ENCODE measurements at regions not wholly inside any gene's neighbourhood (a gene's known extent, or its start where the extent isn't known, plus 50 kb on each side); places are given as distances from the start of the nearest gene placed in this dataset.

DNA sequence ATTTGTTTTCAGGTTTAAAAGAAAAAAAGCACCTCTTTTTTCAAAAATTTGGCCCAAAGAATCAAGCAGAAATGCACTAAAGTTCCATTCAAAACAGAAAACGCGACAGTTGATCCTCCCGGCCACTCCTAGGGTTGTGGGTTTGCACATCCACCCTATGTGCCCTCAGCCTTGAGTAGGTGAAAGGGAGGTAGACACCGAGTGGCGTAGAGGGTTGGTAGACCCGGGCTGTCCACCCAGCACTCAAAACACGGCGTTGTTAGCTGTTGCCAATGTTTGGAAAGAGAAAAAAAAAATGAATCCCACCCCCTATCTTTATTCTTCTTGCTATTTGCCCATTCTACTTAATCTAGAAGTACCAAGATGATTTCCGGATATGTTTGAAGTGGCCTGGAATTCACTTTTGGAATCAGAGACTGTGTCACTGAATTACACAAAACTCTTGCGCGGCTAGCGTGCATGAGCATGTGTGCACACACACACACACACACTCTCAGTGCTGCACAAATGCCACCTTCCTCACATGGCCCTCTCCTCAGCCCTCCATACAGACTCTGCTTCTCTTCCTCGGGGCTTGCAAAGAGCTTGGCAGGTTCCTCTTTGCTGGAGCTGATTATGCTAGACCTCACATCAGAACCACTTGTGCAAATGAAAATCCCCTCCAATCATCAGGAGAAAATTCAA lies 110.2 kb upstream of the HAND1 start:
- no peak for DNase-seq (ENCODE audit: low spot score)

DNA sequence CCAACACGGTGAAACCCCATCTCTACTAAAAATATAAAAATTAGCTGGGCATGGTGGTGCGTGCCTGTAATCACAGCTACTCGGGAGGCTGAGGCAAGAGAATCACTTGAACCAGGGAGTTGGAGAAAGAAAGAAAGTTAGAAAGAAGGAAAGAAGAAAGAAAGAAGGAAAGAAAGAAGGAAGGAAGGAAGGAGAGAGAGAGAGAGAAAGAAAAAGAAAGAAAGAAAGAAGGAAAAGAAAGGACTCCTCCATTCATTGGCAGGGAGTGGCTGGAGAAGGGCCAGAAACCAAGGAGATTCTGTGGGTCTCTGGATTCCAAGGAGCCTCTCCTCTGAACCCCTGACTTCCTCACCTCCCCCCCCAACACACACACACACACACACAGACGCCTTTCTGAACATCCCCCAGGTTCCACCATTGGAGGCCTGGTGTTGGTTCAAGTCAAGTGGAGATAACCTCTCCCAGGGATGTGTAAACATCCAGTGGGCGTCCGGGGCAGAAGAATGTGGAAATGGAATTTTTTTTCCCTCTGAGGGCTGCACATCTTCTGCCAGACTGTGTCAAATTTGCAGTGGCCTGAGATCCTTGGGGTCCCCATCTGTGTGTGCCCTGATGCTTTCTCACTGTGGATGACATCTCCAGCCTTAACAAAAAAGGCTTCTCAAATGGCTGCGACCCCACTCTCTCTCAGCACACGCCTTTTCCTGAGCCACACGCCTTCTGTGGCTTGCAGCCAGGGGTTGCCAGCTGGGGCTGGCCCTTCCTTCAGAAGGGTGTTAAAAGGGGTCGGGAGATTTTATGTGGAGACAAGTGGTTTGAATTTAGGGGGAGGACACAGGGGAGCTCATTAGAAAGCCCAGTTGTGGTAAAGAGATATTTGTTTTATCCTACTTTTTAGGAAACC lies 109.3 kb upstream of the HAND1 start:
- no peak for DNase-seq (ENCODE audit: low spot score)

DNA sequence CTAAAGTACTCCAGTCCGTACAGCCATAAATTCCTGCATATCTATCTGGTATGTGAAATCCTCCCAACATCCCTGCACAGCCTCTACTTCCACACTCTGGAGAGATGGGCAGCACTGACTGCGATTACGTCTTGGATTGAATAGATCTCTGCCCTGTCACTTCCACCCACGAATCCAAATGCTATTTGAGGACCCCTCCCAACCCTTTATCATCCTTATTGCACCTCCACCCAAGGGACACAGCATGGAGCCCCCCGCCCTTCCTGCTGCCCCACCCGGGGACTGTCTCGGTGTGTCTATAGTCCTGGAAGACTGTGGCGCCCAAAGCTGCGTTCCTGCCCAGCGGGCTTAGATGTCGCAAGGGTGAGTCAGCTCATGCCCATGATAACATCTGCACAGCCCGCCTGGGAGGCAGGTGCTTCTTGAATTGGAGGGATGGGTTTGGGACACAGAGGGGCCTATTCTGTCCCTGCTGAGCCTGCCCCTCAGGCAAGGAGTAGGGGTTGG lies 105.7 kb upstream of the HAND1 start:
- DNase-seq (ENCODE audit: low spot score): no peak

DNA sequence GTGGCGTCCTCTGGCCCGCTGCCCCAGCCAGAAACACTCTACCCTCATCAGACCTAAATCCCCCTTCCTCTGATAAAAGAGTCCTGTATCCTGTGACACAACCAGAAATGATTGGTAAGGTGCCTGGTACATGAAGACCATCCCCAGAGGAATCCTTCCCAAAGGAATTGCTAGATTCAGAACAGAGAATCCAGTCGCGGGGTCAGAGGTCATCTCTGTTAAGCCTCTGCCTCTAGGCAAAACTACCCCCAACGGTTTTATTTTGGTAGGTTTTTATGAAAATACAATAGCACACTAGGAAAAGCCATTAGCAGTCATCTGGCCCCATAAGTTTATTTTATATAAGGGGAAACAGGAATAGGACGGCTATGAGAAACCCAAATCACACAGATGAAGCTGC lies 102.4 kb upstream of the HAND1 start:
- no peak for DNase-seq (ENCODE audit: low spot score)

DNA sequence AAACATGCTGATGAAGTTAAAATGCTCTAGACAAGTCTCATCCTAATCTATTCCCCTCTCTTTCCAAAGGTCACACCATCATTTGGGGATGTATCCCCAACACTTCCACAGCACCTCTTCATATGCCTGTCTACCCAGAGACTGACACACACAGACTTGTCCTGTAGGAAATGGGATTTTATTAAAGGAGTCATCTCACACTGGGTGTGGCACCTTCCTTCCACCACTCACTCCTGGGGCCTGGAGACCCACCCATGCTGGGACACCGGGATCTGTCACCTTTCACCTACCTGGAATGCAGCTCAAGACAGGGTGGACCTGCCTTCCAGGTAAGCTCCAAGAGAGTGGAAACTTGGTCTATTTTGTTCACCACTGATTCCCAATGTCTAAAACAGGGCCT lies 99.4 kb upstream of the HAND1 start:
- no peak for DNase-seq (ENCODE audit: low spot score)

DNA sequence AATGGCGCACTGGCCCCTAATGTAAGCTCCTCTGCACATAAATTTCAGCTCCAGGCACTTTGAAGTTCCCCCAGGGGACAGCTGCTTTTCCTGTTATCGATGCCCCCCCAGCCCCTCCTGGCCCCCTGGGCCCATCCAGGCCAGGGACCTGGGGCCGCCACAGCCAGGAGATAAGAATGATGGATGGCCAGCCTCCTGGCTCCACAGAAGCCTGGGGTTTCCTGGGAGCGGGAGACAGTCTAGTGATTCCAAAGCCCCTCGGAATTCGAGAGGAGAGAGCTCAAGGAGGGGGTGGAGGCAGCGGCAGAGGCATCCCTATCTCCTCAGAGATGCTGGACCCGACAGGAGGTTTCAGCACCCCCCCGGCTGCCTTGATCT lies 98.4 kb upstream of the HAND1 start:
- DNase-seq (ENCODE audit: low spot score): no peak

DNA sequence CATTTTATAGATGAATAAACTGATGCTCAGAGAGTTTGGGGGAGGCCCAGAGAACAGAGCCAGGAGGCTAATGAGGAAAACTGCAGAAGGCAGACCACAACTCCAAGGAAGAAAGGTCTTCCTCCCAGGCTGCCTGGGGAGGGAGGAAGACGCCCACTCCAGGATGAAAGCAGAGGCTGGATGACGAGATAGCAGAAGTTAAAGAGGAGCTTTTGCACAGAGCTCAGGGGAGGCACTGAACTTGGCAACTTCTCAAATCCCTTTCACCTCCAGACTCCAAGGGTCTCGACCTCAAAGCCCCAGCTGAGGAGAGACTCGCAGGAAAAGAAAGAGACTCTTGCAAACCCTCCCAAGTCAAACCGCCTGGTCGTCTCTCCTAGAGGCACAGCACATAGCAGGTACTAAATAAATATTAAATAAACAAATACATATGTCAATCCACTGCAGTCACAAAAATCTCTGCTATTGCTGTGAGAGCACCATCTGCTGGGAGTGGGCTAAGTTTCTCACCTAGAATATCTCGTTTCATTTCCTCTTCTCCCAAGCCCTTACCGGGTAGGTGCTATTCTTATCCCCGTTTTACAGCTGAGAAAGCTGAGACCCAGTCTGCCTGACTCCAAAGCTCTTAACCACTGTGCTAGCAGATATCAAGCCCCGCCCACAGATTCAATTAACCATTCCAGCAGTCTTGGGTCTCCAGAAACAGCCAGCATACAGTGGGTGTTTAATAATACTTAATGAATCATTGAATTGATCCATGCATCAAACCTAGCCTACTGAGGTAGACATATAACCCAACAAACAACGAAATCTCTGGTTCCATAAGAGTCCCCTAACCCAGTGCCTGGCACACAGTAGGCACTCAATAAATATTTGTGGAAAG lies 97.8 kb upstream of the HAND1 start:
- peak; percentile 18 for DNase-seq (ENCODE audit: low spot score)

DNA sequence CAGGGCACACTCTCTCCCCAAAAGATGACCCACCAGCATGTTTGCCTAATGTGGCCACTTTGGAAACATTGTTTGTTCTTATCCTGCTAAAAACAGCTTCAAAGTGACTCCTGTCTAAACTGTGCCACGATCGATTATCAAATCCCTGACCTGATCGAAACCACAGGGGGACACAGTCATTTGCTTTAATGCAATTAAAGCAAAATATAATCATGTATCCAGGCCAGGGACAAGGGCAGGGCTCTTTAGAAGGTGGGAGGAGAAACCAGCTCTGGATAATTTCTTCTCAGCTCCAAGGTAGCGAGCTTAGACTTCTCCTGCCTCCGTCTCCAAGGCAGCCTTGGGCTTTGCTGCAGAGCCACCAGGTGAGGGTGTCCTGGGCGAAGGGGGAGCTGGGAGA lies 95.0 kb upstream of the HAND1 start:
- no peak for DNase-seq (ENCODE audit: low spot score)

DNA sequence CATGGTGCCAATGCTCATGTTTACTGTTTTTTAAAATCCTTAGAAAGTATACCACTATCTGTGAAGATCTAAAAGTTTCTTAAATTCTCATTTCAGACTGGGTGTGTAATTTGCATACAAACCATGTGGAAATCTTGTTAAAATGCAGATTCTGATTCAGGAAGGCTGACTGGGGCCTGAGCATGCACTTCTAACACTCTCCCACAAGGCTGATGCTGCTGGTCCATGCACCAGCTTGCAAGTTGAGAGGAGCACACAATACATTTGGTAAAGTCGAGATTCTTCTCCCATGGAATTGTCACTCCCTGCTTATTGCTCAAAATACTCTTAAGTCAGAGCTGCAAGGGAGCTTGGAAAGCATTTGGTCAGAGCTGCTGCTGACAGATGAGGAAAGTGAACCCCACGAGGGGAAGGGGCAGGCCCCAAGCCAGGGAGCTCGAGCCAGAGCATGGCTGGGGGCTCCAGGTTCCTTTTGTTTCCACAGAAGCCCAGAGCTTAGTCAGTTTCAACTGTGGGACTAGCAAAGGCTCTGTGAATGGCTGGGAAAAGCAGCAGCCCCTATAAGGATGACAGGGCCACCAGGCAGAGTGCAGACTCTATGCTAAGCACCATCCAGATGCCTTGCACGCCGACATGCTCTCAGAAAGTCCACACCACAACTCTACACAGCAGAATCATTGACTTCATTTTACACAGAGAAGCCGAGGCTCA lies 93.5 kb upstream of the HAND1 start:
- DNase-seq (ENCODE audit: low spot score): no peak

DNA sequence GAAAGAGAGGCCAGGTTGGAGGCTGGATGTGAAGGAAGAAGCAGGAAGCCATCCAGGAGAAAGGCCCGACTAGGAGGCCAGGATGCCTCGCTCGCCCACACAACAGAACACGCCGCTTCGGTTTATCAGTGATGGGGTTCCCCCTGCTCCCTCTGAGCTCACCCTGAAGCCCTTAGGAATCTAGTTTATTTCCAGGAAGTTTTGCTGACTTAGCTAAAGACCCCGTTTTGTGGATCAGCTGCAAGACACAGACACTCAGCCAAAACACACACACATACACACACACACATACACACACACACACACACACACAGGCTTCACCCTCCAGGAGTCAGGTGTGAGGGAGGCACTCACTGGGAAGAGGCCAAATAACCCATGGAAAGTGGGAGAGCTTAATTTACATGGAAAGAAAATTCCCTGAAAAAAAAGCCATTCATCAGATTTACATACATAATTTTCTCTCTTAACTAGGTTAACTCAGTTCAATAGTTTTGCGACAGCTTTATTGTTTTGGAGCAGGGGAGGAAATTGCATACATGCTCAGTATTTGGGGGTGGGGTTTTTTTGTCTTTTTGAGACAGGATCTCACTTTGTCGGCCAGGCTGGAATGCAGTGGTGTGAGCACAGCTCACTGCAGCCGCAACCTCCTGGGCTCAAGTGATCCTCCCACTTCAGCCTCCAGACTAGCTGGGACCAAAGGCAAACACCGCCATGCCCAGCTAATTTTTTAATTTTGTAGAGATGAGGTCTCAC lies 92.7 kb upstream of the HAND1 start:
- no peak for DNase-seq (ENCODE audit: low spot score)

DNA sequence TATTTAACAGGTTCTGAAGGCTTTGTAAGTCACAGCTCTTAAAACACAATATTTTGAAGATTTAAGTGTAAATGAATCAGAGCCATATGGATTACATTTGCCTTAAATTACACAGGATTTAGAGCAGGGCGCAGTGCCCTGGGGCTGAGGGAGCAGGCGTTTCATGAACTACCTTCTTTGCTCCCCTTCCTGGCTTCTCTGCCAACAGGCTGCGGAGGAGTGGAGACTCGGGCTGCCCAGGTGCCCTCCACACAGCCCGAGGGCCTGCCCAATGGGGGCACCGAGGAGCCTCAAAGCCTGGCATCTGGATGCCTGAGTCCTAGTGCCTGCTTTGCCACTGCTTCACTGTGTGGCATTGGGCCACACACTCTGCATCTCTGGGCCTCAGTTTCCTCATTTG lies 90.6 kb upstream of the HAND1 start:
- DNase-seq (ENCODE audit: low spot score): no peak

DNA sequence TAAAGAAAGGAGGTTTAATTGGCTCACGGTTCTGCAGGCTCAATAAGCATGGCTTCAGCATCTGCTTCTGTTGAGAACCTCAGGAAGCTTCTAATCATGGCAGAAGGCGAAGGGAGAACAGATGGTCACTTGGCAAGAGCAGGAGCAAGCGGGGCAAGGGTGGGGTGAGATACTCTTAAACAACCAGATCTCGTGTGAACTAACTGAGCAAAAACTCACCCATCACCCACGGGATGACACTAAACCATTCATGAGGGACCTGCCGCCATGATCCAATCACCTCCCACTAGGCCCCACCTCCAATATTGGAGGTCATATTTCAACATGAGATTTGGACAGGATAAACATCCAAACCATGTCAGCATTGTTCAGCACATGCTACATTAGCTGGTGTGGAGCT lies 89.1 kb upstream of the HAND1 start:
- no peak for DNase-seq (ENCODE audit: low spot score)

DNA sequence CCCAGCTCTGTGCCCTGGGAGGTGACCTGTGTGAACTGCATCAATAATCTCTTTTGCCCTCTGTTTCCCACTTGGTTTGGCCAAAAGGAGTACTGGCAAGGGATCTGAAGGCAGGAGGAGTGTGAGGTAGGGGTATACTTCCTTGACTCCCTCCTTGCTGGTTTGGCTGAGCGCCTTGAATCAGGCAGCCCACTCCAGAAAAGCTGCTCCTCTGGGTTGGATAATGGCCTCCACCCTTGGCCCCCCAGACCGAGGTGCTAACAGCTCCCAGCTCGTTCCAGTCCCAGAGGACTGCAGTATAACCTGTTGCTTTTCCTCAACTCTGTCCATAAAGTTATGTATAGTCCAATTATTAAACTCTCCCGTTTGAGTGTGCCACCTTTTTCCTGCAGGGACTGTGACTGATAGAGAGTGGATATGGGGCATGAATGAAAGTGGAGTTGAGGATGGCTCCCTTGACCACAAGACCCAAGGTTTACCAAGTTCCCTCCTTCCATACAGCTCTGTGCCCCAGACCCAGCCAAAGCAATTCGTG lies 88.2 kb upstream of the HAND1 start:
- DNase-seq (ENCODE audit: low spot score): no peak

DNA sequence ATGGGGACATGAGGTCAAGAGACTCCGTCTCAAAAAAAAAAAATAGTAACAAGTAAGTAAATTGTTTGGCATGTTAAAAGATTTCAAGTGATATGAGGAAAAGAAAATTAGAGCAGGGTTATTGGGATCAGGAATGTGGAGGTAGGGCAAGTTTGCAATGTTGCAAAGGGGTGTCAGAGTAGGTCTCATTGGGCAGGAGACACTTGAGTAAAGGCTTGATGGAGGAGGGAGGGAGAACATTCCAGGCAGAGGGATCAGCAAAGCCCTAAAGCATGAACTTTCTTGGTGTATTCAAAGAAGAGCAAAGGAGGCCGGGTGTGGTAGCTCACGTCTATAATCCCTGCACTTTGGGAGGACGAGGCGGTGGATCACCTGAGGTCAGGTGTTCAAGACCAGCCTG lies 87.1 kb upstream of the HAND1 start:
- DNase-seq (ENCODE audit: low spot score): no peak

DNA sequence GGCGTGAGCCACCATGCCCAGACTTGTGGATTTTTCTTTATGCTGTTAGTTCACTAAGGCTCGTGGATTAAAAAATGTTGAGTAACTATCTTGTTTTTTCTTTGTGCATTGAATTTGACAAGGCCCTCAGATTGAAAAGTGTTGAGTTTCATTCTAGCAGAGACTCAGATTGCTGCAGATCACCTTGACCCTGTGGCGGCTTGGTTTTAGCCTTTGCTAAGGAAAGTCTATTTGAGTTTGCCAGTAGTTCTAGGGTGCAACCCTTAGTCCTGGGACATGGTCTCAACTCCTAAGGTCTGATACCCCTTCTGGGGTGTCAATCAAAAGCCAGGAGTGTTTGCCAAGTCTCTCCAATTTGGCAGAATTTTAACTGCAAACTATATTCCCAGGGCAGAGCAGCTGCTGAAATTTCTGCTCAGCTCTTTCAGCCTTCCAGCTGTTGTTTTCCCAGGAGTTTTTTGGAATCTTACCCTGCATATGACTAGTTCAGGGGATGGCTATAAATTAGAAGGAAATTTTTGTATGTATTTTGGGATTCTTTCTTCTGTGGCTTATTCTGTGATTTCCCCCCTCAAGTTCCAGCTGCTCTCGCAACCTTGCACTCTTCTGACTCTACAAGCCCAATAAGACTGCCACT lies 84.3 kb upstream of the HAND1 start:
- no peak for DNase-seq (ENCODE audit: low spot score)

DNA sequence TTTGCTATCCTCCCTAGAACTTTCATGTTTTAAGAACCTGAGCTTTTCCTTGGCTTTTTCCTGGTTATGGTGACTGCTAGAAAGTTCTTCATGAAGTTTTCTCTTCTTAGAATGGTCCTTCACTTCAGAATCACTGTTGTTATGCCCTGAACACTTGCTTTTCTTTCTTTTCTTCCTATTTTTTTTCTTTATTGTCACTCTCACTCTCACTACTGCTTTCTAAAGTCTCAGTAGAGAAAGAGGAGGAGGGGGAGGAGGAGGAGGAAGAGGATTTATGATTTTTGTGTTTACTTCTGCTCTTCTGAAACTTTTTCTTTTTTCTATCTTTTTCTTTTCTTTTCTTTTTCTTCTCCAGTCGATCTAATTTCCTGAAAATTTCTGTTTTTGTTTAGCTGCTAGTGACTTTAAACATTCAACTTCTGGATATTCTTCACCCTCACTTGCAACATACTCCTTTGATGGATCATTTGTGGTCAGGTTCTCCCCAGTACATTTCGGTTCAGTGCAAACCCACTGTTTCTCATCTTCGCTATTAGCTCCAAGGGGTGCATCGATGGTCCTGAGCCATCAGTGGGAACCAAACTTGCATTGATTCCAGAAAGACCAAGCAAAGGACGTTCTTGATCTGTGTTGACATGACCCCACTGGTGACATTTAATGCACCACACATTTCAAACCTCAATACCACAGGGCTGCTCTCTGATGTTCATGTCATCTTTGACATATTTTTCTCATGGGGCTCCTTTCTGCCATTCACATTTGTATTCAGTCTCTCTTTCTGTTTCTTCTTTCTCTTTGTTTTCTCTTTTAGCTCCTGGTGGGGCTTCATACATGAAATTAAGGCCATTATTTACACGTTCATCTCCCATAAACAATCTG lies 81.6 kb upstream of the HAND1 start:
- no peak for DNase-seq (ENCODE audit: low spot score)

DNA sequence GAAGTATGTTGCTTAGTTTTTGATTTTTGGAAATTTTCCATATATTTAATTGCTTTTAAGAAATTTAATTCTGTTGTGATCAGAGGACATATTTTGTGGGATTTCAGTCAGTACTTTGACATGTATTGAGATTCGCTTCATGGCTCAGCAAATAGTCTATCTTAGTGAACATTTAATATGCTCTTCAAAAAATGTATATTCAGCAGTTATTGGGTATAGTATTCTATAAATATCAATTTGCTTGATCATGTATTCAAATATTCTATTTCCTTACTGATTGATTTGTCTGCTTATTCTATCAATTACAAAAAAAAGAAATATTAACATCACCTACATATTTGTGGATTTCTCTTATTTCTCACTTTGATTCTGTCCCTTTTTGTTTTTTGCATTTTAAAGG lies 79.5 kb upstream of the HAND1 start:
- DNase-seq (ENCODE audit: low spot score): no peak

DNA sequence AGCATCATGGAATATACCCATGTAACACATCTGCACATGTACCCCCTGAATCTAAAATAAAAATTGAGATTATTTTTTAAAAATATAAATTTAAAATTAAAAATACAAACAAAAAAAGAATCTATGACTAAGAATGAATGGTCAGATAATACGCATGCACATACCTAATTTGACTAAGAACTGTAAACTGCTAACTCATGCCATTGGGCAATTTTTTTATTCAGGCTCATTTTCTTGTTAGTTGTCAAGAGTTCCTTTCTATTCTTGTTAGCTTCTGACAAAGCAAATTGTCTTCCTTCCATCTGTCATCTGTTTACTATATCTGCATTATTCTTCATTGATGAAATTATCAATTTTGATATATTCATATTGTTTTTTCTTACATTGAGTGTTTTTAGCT lies 69.5 kb upstream of the HAND1 start:
- DNase-seq (ENCODE audit: low spot score): peak; percentile 5

DNA sequence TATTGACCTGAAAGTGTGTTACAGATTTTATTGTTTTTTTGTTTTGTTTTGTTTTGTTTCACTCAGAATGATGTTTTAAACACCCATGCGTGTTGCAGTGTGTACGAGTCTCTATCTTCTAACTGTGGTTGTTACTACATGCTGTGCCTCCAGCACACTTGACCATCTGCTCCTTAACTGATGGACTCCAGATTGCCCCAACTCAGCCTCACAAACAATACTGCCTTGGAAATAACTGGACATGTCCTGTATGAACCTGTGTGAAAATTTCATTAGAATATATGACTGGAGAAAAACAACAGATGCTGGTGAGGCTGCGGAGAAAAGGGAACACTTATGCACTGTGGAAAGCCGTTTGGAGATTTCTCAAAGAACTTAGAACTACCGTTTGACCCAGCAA lies 68.7 kb upstream of the HAND1 start:
- DNase-seq (ENCODE audit: low spot score): no peak
